MM.1S (cell line): ENCODE measurements at regions not wholly inside any gene's neighbourhood (a gene's known extent, or its start where the extent isn't known, plus 50 kb on each side); places are given as distances from the start of the nearest gene placed in this dataset.

Source experiments
- DNase-seq: peaks from one replicate; pipeline ENCODE4 v3.0.0-alpha.2; 2015
- H2AFZ ChIP-seq: fragments of 300-600 bp; sonication (generic); 2 replicates; pipeline ENCODE4 v1.6.0; 2016; ENCODE audit warnings: antibody characterized with exemption, low read length
- H3F3A ChIP-seq: fragments of 300-600 bp; sonication (generic); 2 replicates; pipeline ENCODE4 v1.6.1; 2016; ENCODE audit warnings: mild to moderate bottlenecking, antibody characterized with exemption, low read length, moderate library complexity, mixed read lengths; ENCODE audit not compliant: insufficient read depth
- H3K27ac ChIP-seq: fragments of 300-600 bp; sonication (generic); 2 replicates; pipeline ENCODE4 v1.5.1; 2016; ENCODE audit warnings: mild to moderate bottlenecking, low read length
- H3K27me3 ChIP-seq: fragments of 300-600 bp; sonication (generic); replicated peaks from 2 replicates; pipeline ENCODE4 v1.6.0; 2016; ENCODE audit warnings: low read length; ENCODE audit not compliant: insufficient read depth
- H3K36me3 ChIP-seq: fragments of 300-600 bp; sonication (generic); replicated peaks from 2 replicates; pipeline ENCODE4 v1.6.1; 2016; ENCODE audit warnings: mild to moderate bottlenecking, low read length, mixed read lengths; ENCODE audit not compliant: insufficient read depth
- H3K4me1 ChIP-seq: fragments of 300-600 bp; sonication (generic); 2 replicates; pipeline ENCODE4 v1.6.1; 2016; ENCODE audit warnings: low read length, mixed read lengths
- H3K4me2 ChIP-seq: fragments of 300-600 bp; sonication (generic); 2 replicates; pipeline ENCODE4 v1.6.0; 2016; ENCODE audit warnings: low read depth, low read length
- H3K4me3 ChIP-seq: fragments of 300-600 bp; sonication (generic); 2 replicates; pipeline ENCODE4 v1.5.1; 2016; ENCODE audit warnings: low read length, mixed read lengths
- H3K79me2 ChIP-seq: fragments of 300-600 bp; sonication (generic); 2 replicates; pipeline ENCODE4 v1.6.1; 2016; ENCODE audit warnings: mixed run types, low read length, mixed read lengths
- H3K9ac ChIP-seq: fragments of 300-600 bp; sonication (generic); 2 replicates; pipeline ENCODE4 v1.6.1; 2016; ENCODE audit warnings: low read length, mixed read lengths
- H3K9me2 ChIP-seq: fragments of 300-600 bp; sonication (generic); replicated peaks from 2 replicates; pipeline ENCODE4 v1.6.1; 2016; ENCODE audit warnings: mild to moderate bottlenecking, low read length, mixed read lengths; ENCODE audit not compliant: insufficient read depth
- H3K9me3 ChIP-seq: fragments of 300-600 bp; sonication (generic); replicated peaks from 2 replicates; pipeline ENCODE4 v1.6.1; 2016; ENCODE audit warnings: mild to moderate bottlenecking, low read length, mixed read lengths; ENCODE audit not compliant: insufficient read depth
- H4K20me1 ChIP-seq: fragments of 300-600 bp; sonication (generic); 2 replicates; pipeline ENCODE4 v1.6.1; 2016; ENCODE audit warnings: mild to moderate bottlenecking, low read length, moderate library complexity, mixed read lengths; ENCODE audit not compliant: insufficient read depth
- CTCF ChIP-seq: fragments of 300-600 bp; sonication (generic); IDR thresholded peaks from 2 replicates; pipeline ENCODE4 v1.5.1; 2016; ENCODE audit warnings: antibody characterized with exemption, low read length, mixed read lengths
- EZH2 ChIP-seq: fragments of 300-600 bp; sonication (generic); optimal IDR thresholded peaks from 2 replicates; pipeline ENCODE3; 2017; ENCODE audit warnings: low read depth, mild to moderate bottlenecking, antibody characterized with exemption, low read length, mixed read lengths
- EZH2phosphoT487 ChIP-seq: fragments of 300-600 bp; sonication (generic); IDR thresholded peaks from 2 replicates; pipeline ENCODE4 v1.6.1; 2018; ENCODE audit warnings: antibody characterized with exemption, low read length

- H3K9me3 ChIP-seq: no peaks in the 10 kb centered on the region
- H3K27me3 ChIP-seq: no peaks in the 10 kb centered on the region
- H3K4me3 ChIP-seq: no peak overlapping the region
- no peak for TF ChIP-seq CTCF
- TF ChIP-seq EZH2phosphoT487: no peak
- no peak for TF ChIP-seq EZH2
- peaks cover 9% of the 10 kb centered on the region; the same call in 1 of the 2 replicates for H3F3A ChIP-seq
- no peak overlapping the region for H3K27ac ChIP-seq
- no peak overlapping the region for H2AFZ ChIP-seq
- no peak overlapping the region for H3K9ac ChIP-seq
- H3K4me1 ChIP-seq: peaks cover 30% of the 10 kb centered on the region
- no peaks in the 10 kb centered on the region for H3K36me3 ChIP-seq
- no peak overlapping the region for H3K4me2 ChIP-seq
- H3K9me2 ChIP-seq: no peaks in the 10 kb centered on the region
- H4K20me1 ChIP-seq: no peaks in the 10 kb centered on the region
- no peaks in the 10 kb centered on the region for H3K79me2 ChIP-seq
- DNase-seq: no peak
These were observed 140.3 kb upstream of the MTNR1B start for GRCh38 chr11:92829121-92829520.

- no peak for TF ChIP-seq EZH2phosphoT487
- TF ChIP-seq EZH2: no peak
- H2AFZ ChIP-seq: no peak overlapping the region
- H3K4me3 ChIP-seq: no peak overlapping the region
- H3F3A ChIP-seq: peaks cover 9% of the 10 kb centered on the region; the same call in 1 of the 2 replicates
- H3K4me1 ChIP-seq: peaks cover 33% of the 10 kb centered on the region
- H3K9me2 ChIP-seq: no peaks in the 10 kb centered on the region
- no peak overlapping the region for H3K9ac ChIP-seq
- no peak overlapping the region for H3K4me2 ChIP-seq
- H3K9me3 ChIP-seq: no peaks in the 10 kb centered on the region
- no peaks in the 10 kb centered on the region for H3K79me2 ChIP-seq
- H4K20me1 ChIP-seq: no peaks in the 10 kb centered on the region
- H3K36me3 ChIP-seq: no peaks in the 10 kb centered on the region
- no peak for DNase-seq
- H3K27me3 ChIP-seq: no peaks in the 10 kb centered on the region
- H3K27ac ChIP-seq: peak overlapping the region; percentile 71; the same call in 1 of the 2 replicates
These were observed 139.8 kb upstream of the MTNR1B start for GRCh38 chr11:92829671-92830070.

- H3K9ac ChIP-seq: no peak overlapping the region
- peak overlapping the region; percentile 18 for H3K4me2 ChIP-seq
- H3K36me3 ChIP-seq: no peaks in the 10 kb centered on the region
- peak overlapping the region; percentile 2; the same call in 1 of the 2 replicates for H2AFZ ChIP-seq
- no peak overlapping the region for H3K4me3 ChIP-seq
- H3K27me3 ChIP-seq: no peaks in the 10 kb centered on the region
- peak; percentile 89 for DNase-seq
- H3K9me2 ChIP-seq: no peaks in the 10 kb centered on the region
- no peaks in the 10 kb centered on the region for H3K79me2 ChIP-seq
- no peaks in the 10 kb centered on the region for H4K20me1 ChIP-seq
- peaks cover 33% of the 10 kb centered on the region for H3K4me1 ChIP-seq
- TF ChIP-seq CTCF (no peak), EZH2phosphoT487 (no peak), EZH2 (no peak)
- H3K9me3 ChIP-seq: no peaks in the 10 kb centered on the region
- H3F3A ChIP-seq: peaks cover 9% of the 10 kb centered on the region; the same call in 1 of the 2 replicates
- H3K27ac ChIP-seq: peak overlapping the region; percentile 71
These were observed 138.9 kb upstream of the MTNR1B start for GRCh38 chr11:92830377-92831155.
